Spleen (tissue), 11 donors: ENCODE measurements at regions not wholly inside any gene's neighbourhood (a gene's known extent, or its start where the extent isn't known, plus 50 kb on each side); places are given as distances from the start of the nearest gene placed in this dataset.
A peak's percentile ranks its signal among the peaks of the same experiment; 100 is the strongest.
"Not testable (repeated sequence)": the region's sequence is repeated elsewhere in the genome, so short reads cannot be mapped to it uniquely, and the experiment has no call there.

Experiments used
- DNase-seq: peaks from one replicate; pipeline ENCODE4 v3.0.0-alpha.2; 2020
- H3K27ac ChIP-seq, 8 donors: fragments of 200-600 bp; sonication (generic) in 7 of 8; 1 replicate in 4 of 8; 2 replicates in 4 of 8; pipeline versions ENCODE4 v1.5.0 to v1.8.0; 2016 to 2021; ENCODE audit warnings: inconsistent platforms in 4 of 8, mild to moderate bottlenecking in 4 of 8, moderate library complexity in 1 of 8
- H3K27me3 ChIP-seq, 7 donors: fragments of 200-600 bp; sonication (generic) in 6 of 7; replicated peaks in 1 of 7; 1 replicate in 4 of 7; 2 replicates in 3 of 7; pipeline versions ENCODE4 v1.5.0 to v1.8.0; 2016 to 2021; ENCODE audit warnings: inconsistent platforms in 3 of 7, mild to moderate bottlenecking in 1 of 7
- H3K36me3 ChIP-seq, 6 donors: fragments of 200-600 bp; sonication (generic) in 5 of 6; 1 replicate in 4 of 6; 2 replicates in 2 of 6; pipeline versions ENCODE4 v1.5.0 to v1.8.0; 2016 to 2021; ENCODE audit warnings: inconsistent platforms in 2 of 6
- H3K4me1 ChIP-seq, 6 donors: fragments of 200-600 bp; sonication (generic) in 5 of 6; 1 replicate in 3 of 6; 2 replicates in 3 of 6; pipeline versions ENCODE4 v1.5.0 to v1.8.0; 2016 to 2021; ENCODE audit warnings: inconsistent platforms in 3 of 6
- H3K4me3 ChIP-seq, 8 donors: fragments of 200-600 bp; sonication (generic) in 7 of 8; 1 replicate in 4 of 8; 2 replicates in 4 of 8; pipeline versions ENCODE4 v1.5.0 to v1.8.0; 2016 to 2021; ENCODE audit warnings: inconsistent platforms in 4 of 8, mild to moderate bottlenecking in 4 of 8, moderate library complexity in 2 of 8
- H3K9me3 ChIP-seq, 8 donors: fragments of 200-600 bp; sonication (generic) in 7 of 8; 1 replicate in 4 of 8; 2 replicates in 4 of 8; pipeline versions ENCODE4 v1.5.0 to v1.8.0; 2016 to 2021; ENCODE audit warnings: inconsistent platforms in 4 of 8
- POLR2A ChIP-seq, 3 donors: fragments of 450-650 bp; IDR thresholded peaks; one replicate each; pipeline ENCODE4 v1.5.1; 2017; ENCODE audit warnings: antibody characterized with exemption in 3 of 3, mild to moderate bottlenecking in 1 of 3
- POLR2AphosphoS5 ChIP-seq, 3 donors: sonication (generic); formaldehyde crosslinking; IDR thresholded peaks; one replicate each; pipeline ENCODE4 v1.5.1; 2017; ENCODE audit warnings: antibody characterized with exemption in 3 of 3
- WGBS, 5 donors: extraction: QIAGEN DNeasy Blood & Tissue Kit in 3 of 5; methylation state at CpG; one replicate each; pipeline versions ENCODE4 v1.1.5 to v1.1.7; 2013 to 2018; 5-methylcytosine and 5-hydroxymethylcytosine counted together
- intact Hi-C: fragments of 100-400 bp; cut with DNase I; formaldehyde crosslinking; loops from one replicate; pipeline ENCODE4 v1.15.0; 2023; ENCODE audit warnings: low total_unique reads
- TF ChIP-seq, protein P1 (sequence below), 11 experiments: fragments of 200-600 bp in 7 of 11; fragments of 450-650 bp in 4 of 11; sonication (generic) in 4 of 11; IDR thresholded peaks in 8 of 11; conservative IDR thresholded peaks in 3 of 11; 1 replicate in 7 of 11; 2 replicates in 4 of 11; pipeline versions ENCODE4 v1.4.0 to v1.8.0; 2016 to 2021; ENCODE audit warnings: antibody characterized with exemption in 11 of 11, inconsistent platforms in 4 of 11, mild to moderate bottlenecking in 1 of 11
- donor health status: healthy with polysubstance abuse.
- donor health status: DM: no; HTN: no; CAD: no; lungs with moderate emphysema.
- donor health status: DM: no; HTN: no; CAD: no.
- donor health status: Bipolar disorder and iron deficiency.
- donor health status: healthy.
- donor health status: DM: no; HTN: no; CAD: no.
- donor health status: DM: yes; HTN: yes; CAD: no.

DNA sequence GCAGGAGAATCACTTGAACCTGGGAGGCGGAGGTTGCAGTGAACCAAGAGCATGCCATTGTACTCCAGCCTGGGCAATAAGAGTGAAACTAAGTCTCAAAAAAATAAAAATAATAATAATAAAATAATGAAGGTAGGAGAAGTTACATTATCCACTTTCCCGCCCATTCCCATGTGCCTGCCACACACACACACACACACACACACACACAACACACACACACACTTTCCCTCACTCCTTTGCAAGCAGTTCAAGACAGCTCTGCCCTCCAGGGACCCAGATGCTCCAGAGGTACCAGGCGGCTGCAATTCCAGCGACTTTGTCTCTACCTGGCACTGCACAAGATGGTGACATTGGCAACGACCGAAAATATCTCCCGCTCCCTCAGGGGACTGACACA lies 224.8 kb upstream of the JARID2 start:
- WGBS, 5 donors, result 85 to 93% (median 86%) methylated on average over 7 of the region's 7 CpGs
- no peak for DNase-seq
- Histone ChIP-seq H3K36me3 (no peaks in the 10 kb centered on the region), H3K27ac (no peak overlapping the region), H3K4me3 (no peak overlapping the region), H3K9me3 (no peaks in the 10 kb centered on the region), H3K27me3 (no peaks in the 10 kb centered on the region), H3K4me1 (peaks cover 0 to 31% (median 3%) of the 10 kb centered on the region in 6 donors)
- intact Hi-C loops, result no loop called here
- TF ChIP-seq POLR2A (IDR thresholded peaks at IDR 0.05), result no peak
- no peak for TF ChIP-seq POLR2AphosphoS5 (IDR thresholded peaks at IDR 0.05)
- TF ChIP-seq, protein P1, sequence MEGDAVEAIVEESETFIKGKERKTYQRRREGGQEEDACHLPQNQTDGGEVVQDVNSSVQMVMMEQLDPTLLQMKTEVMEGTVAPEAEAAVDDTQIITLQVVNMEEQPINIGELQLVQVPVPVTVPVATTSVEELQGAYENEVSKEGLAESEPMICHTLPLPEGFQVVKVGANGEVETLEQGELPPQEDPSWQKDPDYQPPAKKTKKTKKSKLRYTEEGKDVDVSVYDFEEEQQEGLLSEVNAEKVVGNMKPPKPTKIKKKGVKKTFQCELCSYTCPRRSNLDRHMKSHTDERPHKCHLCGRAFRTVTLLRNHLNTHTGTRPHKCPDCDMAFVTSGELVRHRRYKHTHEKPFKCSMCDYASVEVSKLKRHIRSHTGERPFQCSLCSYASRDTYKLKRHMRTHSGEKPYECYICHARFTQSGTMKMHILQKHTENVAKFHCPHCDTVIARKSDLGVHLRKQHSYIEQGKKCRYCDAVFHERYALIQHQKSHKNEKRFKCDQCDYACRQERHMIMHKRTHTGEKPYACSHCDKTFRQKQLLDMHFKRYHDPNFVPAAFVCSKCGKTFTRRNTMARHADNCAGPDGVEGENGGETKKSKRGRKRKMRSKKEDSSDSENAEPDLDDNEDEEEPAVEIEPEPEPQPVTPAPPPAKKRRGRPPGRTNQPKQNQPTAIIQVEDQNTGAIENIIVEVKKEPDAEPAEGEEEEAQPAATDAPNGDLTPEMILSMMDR (IDR thresholded peaks at IDR 0.05 in 8 of 11, conservative IDR thresholded peaks at IDR 0.05 in 3 of 11), result no peak

DNA sequence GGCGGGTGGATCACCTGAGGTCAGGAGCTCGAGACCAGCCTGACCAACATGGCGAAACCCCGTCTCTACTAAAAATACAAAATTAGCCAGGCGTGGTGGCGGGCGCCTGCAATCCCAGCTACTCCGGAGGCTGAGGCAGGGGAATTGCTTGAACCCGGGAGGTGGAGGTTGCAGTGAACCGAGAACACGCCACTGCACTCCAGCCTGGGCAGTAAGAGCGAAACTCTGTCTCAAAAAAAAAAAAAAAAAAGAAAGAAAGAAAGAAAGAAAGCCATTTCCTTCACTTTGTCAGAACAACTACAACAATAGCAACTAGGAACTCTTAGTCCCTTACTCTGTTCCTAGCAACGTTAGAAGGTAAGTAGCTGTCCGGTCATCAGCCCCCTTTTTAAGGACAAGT lies 222.9 kb upstream of the JARID2 start:
- WGBS, 5 donors, result 73 to 87% (median 79%) methylated on average over 14 of the region's 14 CpGs
- intact Hi-C loops, H3K36me3 ChIP-seq, H3K9me3 ChIP-seq, DNase-seq, H3K27me3 ChIP-seq: not testable (repeated sequence)
- H3K27ac ChIP-seq, result peak overlapping the region in 2 of 8 donors; percentile 1 to 36
- peak overlapping the region in 2 of 8 donors; percentile 15 to 48 for H3K4me3 ChIP-seq
- peaks cover 0 to 20% (median 0%) of the 10 kb centered on the region in 6 donors for H3K4me1 ChIP-seq

DNA sequence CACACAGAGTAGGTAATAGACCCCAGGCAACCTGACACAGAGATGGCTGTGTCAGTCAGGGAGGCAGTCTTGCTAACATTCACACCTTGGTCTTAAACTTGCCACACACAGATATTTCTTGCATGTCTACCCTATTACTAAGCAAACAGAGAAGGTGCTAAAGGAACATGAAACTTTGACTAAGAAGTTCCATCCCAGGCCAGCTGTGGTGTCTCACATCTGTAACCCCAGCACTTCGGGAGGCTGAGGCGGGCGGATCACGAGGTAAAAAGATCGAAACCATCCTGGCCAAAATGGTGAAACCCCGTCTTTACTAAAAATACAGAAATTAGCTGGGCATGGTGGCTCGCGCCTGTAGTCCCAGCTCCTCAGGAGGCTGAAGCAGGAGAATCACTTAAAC lies 222.4 kb upstream of the JARID2 start:
- Histone ChIP-seq H3K27me3 (no peaks in the 10 kb centered on the region), H3K27ac (peak overlapping the region in 2 of 8 donors; percentile 1 to 36), H3K4me1 (peaks cover 0 to 18% (median 0%) of the 10 kb centered on the region in 6 donors), H3K9me3 (no peaks in the 10 kb centered on the region), H3K36me3 (no peaks in the 10 kb centered on the region), H3K4me3 (peak overlapping the region in 1 of 8 donors; percentile 48)
- intact Hi-C loops, result no loop called here
- TF ChIP-seq, protein P1 (IDR thresholded peaks at IDR 0.05 in 8 of 11, conservative IDR thresholded peaks at IDR 0.05 in 3 of 11), result no peak
- TF ChIP-seq POLR2AphosphoS5 (IDR thresholded peaks at IDR 0.05) (no peak), POLR2A (IDR thresholded peaks at IDR 0.05) (no peak)
- WGBS, 5 donors, result 59 to 84% (median 81%) methylated on average over 8 of the region's 8 CpGs
- no peak for DNase-seq

DNA sequence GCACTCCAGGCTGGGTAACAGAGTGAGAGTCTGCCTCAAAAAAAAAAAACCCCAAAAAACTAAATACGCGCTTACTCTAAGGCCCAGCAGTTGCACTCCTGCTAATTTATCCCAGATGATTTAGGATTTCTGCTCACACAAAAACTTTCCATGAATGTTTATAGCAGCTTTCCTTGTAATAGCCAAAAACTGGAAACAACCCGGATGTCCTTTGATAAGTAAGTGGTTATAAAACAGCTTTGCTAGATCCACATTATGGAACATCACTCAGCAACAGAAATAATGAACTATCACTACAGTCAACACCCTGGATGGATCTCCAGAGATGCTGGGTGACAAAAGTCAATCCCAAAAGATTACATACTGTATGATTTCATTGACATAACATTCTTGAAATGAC lies 220.4 kb upstream of the JARID2 start:
- Histone ChIP-seq H3K27ac (no peak overlapping the region), H3K4me1 (peaks cover 0 to 18% (median 0%) of the 10 kb centered on the region in 6 donors), H3K4me3 (no peak overlapping the region), H3K27me3 (no peaks in the 10 kb centered on the region), H3K36me3 (no peaks in the 10 kb centered on the region), H3K9me3 (peaks cover 0 to 8% (median 0%) of the 10 kb centered on the region in 8 donors)
- TF ChIP-seq POLR2AphosphoS5 (IDR thresholded peaks at IDR 0.05) (no peak), POLR2A (IDR thresholded peaks at IDR 0.05) (no peak)
- TF ChIP-seq, protein P1 (IDR thresholded peaks at IDR 0.05 in 8 of 11, conservative IDR thresholded peaks at IDR 0.05 in 3 of 11), result no peak
- intact Hi-C loops, result no loop called here
- WGBS, 5 donors, result 80 to 90% (median 86%) methylated on average over 3 of the region's 3 CpGs
- DNase-seq, result no peak

DNA sequence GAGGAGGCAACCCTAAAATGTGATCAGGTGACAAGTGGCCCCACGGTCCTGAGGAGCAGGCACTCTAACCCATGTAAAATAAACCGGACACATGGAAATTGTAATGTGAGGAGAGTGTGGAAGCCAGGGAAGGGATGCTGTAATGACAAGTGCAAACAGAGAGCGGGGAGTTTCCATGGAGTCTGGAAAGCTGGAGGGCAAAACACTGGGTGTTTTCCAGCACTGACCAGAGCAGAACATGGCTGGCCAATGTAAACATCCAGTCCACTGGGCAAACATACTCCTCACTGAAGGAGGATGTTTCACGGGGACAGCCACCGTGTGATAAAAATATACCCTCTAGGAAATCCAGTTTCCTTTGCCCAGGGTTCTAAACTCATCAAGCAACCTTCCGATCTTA lies 219.0 kb upstream of the JARID2 start:
- no peak overlapping the region for H3K4me3 ChIP-seq
- TF ChIP-seq, protein P1 (IDR thresholded peaks at IDR 0.05 in 8 of 11, conservative IDR thresholded peaks at IDR 0.05 in 3 of 11), result no peak
- TF ChIP-seq POLR2AphosphoS5 (IDR thresholded peaks at IDR 0.05) (no peak), POLR2A (IDR thresholded peaks at IDR 0.05) (no peak)
- DNase-seq, result no peak
- intact Hi-C loops, result no loop called here
- H3K9me3 ChIP-seq, result peaks cover 0 to 9% (median 0%) of the 10 kb centered on the region in 8 donors
- no peaks in the 10 kb centered on the region for H3K27me3 ChIP-seq
- H3K4me1 ChIP-seq, result peaks cover 0 to 12% (median 0%) of the 10 kb centered on the region in 6 donors
- 69 to 87% (median 83%) methylated on average over 6 of the region's 6 CpGs for WGBS, 5 donors
- no peak overlapping the region for H3K27ac ChIP-seq
- no peaks in the 10 kb centered on the region for H3K36me3 ChIP-seq
